Stimulated activated CD8-positive, alpha-beta memory T cell treated with anti-CD3 and anti-CD28 coated beads, Interleukin-4, amount 100 ng/mL, for 48 hours (primary cell): ENCODE measurements at regions not wholly inside any gene's neighbourhood (a gene's known extent, or its start where the extent isn't known, plus 50 kb on each side); places are given as distances from the start of the nearest gene placed in this dataset.

Experiments used
- DNase-seq: peaks from one replicate; pipeline ENCODE4 v3.0.0-alpha.2; 2020

GRCh38 chr10:89887830-89888229, 186.4 kb downstream of the KIF20B start:
- no peak for DNase-seq

GRCh38 chr10:89888321-89889070, 187.1 kb downstream of the KIF20B start:
- no peak for DNase-seq

- no peak for DNase-seq
Measured at GRCh38 chr10:89889606-89890005, 188.2 kb downstream of the KIF20B start.

GRCh38 chr10:89891006-89891535, 189.7 kb downstream of the KIF20B start:
- no peak for DNase-seq

GRCh38 chr10:89894051-89894450, 192.7 kb downstream of the KIF20B start:
- no peak for DNase-seq

GRCh38 chr10:89900554-89900953, 199.2 kb downstream of the KIF20B start:
- DNase-seq, result no peak

- DNase-seq, result no peak
Measured at GRCh38 chr10:89901895-89902294, 200.5 kb downstream of the KIF20B start.

- peak; percentile 25 for DNase-seq
Measured at GRCh38 chr10:89904755-89905154, 203.4 kb downstream of the KIF20B start.

- DNase-seq, result no peak
Measured at GRCh38 chr10:89909752-89910151, 208.4 kb downstream of the KIF20B start.

GRCh38 chr10:89915021-89915420, 213.6 kb downstream of the KIF20B start:
- DNase-seq, result no peak

GRCh38 chr10:89915968-89916367, 214.6 kb downstream of the KIF20B start:
- no peak for DNase-seq

GRCh38 chr10:89916468-89917215, 215.3 kb downstream of the KIF20B start:
- DNase-seq, result no peak

- DNase-seq, result no peak
Measured at GRCh38 chr10:89921403-89921802, 220.0 kb downstream of the KIF20B start.

GRCh38 chr10:89923661-89924060, 222.3 kb downstream of the KIF20B start:
- DNase-seq, result no peak

GRCh38 chr10:89924261-89924660, 222.9 kb downstream of the KIF20B start:
- no peak for DNase-seq

GRCh38 chr10:89926736-89927135, 225.3 kb downstream of the KIF20B start:
- DNase-seq, result no peak

- no peak for DNase-seq
Measured at GRCh38 chr10:89929282-89930026, 228.1 kb downstream of the KIF20B start.

GRCh38 chr10:89937494-89937893, 236.1 kb downstream of the KIF20B start:
- no peak for DNase-seq

GRCh38 chr10:89940076-89940475, 238.7 kb downstream of the KIF20B start:
- no peak for DNase-seq

GRCh38 chr10:89942217-89942616, 240.8 kb downstream of the KIF20B start:
- DNase-seq, result no peak

GRCh38 chr10:89944138-89944537, 242.7 kb downstream of the KIF20B start:
- no peak for DNase-seq

GRCh38 chr10:89946106-89946505, 244.7 kb downstream of the KIF20B start:
- no peak for DNase-seq

GRCh38 chr10:89949496-89949895, 248.1 kb downstream of the KIF20B start:
- no peak for DNase-seq
